Astrocyte (in vitro differentiated cells and primary cell): ENCODE measurements at regions not wholly inside any gene's neighbourhood (a gene's known extent, or its start where the extent isn't known, plus 50 kb on each side); places are given as distances from the start of the nearest gene placed in this dataset.
A peak's percentile ranks its signal among the peaks of the same experiment; 100 is the strongest.

Source experiments
- DNase-seq: peaks from one replicate; pipeline ENCODE4 v3.0.0-alpha.2; 2010; ENCODE audit warnings: low read depth
- FAIRE-seq: peaks from 2 replicates; lab custom pipeline; 2011; peaks lifted over from hg19 to GRCh38; lab: Jason Lieb, UNC
- H2AFZ ChIP-seq: 2 replicates; pipeline ENCODE4 v1.6.0; 2012; ENCODE audit warnings: low read depth, low read length, inconsistent platforms
- H3K27ac ChIP-seq: 2 replicates; pipeline ENCODE4 v1.5.1; 2011; ENCODE audit warnings: low read depth, low read length, inconsistent platforms
- H3K27me3 ChIP-seq: 2 replicates; pipeline ENCODE4 v1.6.0; 2011; ENCODE audit warnings: low read length, inconsistent platforms; ENCODE audit not compliant: insufficient read depth
- H3K36me3 ChIP-seq: 2 replicates; pipeline ENCODE4 v1.5.1; 2011; ENCODE audit warnings: low read length, inconsistent platforms; ENCODE audit not compliant: insufficient read depth
- H3K4me1 ChIP-seq: 2 replicates; pipeline ENCODE4 v1.5.1; 2011; ENCODE audit warnings: low read length, inconsistent platforms; ENCODE audit not compliant: insufficient read depth
- H3K4me2 ChIP-seq: 2 replicates; pipeline ENCODE4 v1.6.0; 2012; ENCODE audit warnings: low read length, inconsistent platforms
- H3K4me3 ChIP-seq: 2 replicates; pipeline ENCODE4 v1.5.1; 2011; ENCODE audit warnings: low read depth, mild to moderate bottlenecking, low read length, inconsistent platforms; ENCODE audit not compliant: insufficient read depth
- H3K79me2 ChIP-seq: 2 replicates; pipeline ENCODE4 v1.6.0; 2012; ENCODE audit warnings: mild to moderate bottlenecking, low read length, inconsistent platforms; ENCODE audit not compliant: insufficient read depth
- H3K9ac ChIP-seq: 2 replicates; pipeline ENCODE4 v1.6.0; 2012; ENCODE audit warnings: mild to moderate bottlenecking, low read length, inconsistent platforms
- H3K9me3 ChIP-seq: 2 replicates; pipeline ENCODE4 v1.5.1; 2012; ENCODE audit warnings: low read depth, mild to moderate bottlenecking, low read length, inconsistent platforms; ENCODE audit not compliant: insufficient read depth
- H4K20me1 ChIP-seq: 2 replicates; pipeline ENCODE4 v1.6.0; 2012; ENCODE audit warnings: low read length, inconsistent platforms; ENCODE audit not compliant: insufficient read depth
- H3K27ac Mint-ChIP-seq: one replicate; pipeline ENCODE4 v1.8.0; 2021; ENCODE audit warnings: mild to moderate bottlenecking, mixed read lengths; ENCODE audit not compliant: unreplicated experiment
- H3K27me3 Mint-ChIP-seq: one replicate; pipeline ENCODE4 v1.8.0; 2021; ENCODE audit warnings: low read depth, mixed read lengths; ENCODE audit not compliant: unreplicated experiment
- H3K36me3 Mint-ChIP-seq: one replicate; pipeline ENCODE4 v1.8.0; 2021; ENCODE audit warnings: low read depth, mixed read lengths; ENCODE audit not compliant: unreplicated experiment
- H3K4me1 Mint-ChIP-seq: one replicate; pipeline ENCODE4 v1.8.0; 2021; ENCODE audit warnings: low read depth, mixed read lengths; ENCODE audit not compliant: unreplicated experiment
- H3K4me3 Mint-ChIP-seq: one replicate; pipeline ENCODE4 v1.8.0; 2021; ENCODE audit warnings: mild to moderate bottlenecking, moderate library complexity, mixed read lengths; ENCODE audit not compliant: unreplicated experiment
- H3K9me3 Mint-ChIP-seq: one replicate; pipeline ENCODE4 v1.8.0; 2021; ENCODE audit warnings: mild to moderate bottlenecking, mixed read lengths; ENCODE audit not compliant: unreplicated experiment
- CTCF ChIP-seq: IDR thresholded peaks from 2 replicates; pipeline ENCODE4 v1.5.1; 2011; ENCODE audit warnings: low read depth, mild to moderate bottlenecking, inconsistent platforms, low read length, moderate library complexity; ENCODE audit not compliant: insufficient read depth
- EZH2 ChIP-seq: IDR thresholded peaks from 2 replicates; pipeline ENCODE4 v1.6.1; 2012; ENCODE audit warnings: mild to moderate bottlenecking, low read length, inconsistent platforms; ENCODE audit not compliant: insufficient read depth

- FAIRE-seq, result no peak
- H3K36me3 Mint-ChIP-seq, result peaks cover 2% of the 10 kb centered on the region
- H4K20me1 ChIP-seq, result no peaks in the 10 kb centered on the region
- H2AFZ ChIP-seq, result peak overlapping the region; percentile 21
- no peaks in the 10 kb centered on the region for H3K27me3 ChIP-seq
- DNase-seq, result peak; percentile 20
- H3K79me2 ChIP-seq, result no peaks in the 10 kb centered on the region
- peaks cover 7% of the 10 kb centered on the region for H3K27me3 Mint-ChIP-seq
- peak overlapping the region; percentile 76 for H3K4me2 ChIP-seq
- peaks cover 4% of the 10 kb centered on the region for H3K4me1 ChIP-seq
- H3K36me3 ChIP-seq, result no peaks in the 10 kb centered on the region
- no peak overlapping the region for H3K4me3 Mint-ChIP-seq
- no peak overlapping the region for H3K9ac ChIP-seq
- peaks cover 5% of the 10 kb centered on the region for H3K9me3 Mint-ChIP-seq
- no peak overlapping the region for H3K4me3 ChIP-seq
- TF ChIP-seq CTCF (no peak), EZH2 (no peak)
- peaks cover 4% of the 10 kb centered on the region for H3K4me1 Mint-ChIP-seq
- no peaks in the 10 kb centered on the region for H3K9me3 ChIP-seq
- no peak overlapping the region for H3K27ac Mint-ChIP-seq
- no peak overlapping the region for H3K27ac ChIP-seq
Measured at GRCh38 chr13:26881154-26881553, 120.6 kb upstream of the GPR12 start.

- Mint-ChIP-seq H3K4me1 (peaks cover 4% of the 10 kb centered on the region), H3K27ac (no peak overlapping the region), H3K9me3 (peaks cover 5% of the 10 kb centered on the region), H3K27me3 (peaks cover 7% of the 10 kb centered on the region), H3K36me3 (peaks cover 2% of the 10 kb centered on the region), H3K4me3 (no peak overlapping the region)
- Histone ChIP-seq H2AFZ (peak overlapping the region; percentile 21), H3K9me3 (no peaks in the 10 kb centered on the region), H3K4me3 (no peak overlapping the region), H3K27me3 (no peaks in the 10 kb centered on the region), H3K79me2 (no peaks in the 10 kb centered on the region), H3K27ac (no peak overlapping the region), H3K9ac (no peak overlapping the region), H3K36me3 (no peaks in the 10 kb centered on the region), H3K4me1 (peaks cover 4% of the 10 kb centered on the region), H4K20me1 (no peaks in the 10 kb centered on the region), H3K4me2 (peak overlapping the region; percentile 76)
- TF ChIP-seq EZH2 (no peak), CTCF (no peak)
- no peak for FAIRE-seq
- no peak for DNase-seq
Measured at GRCh38 chr13:26880735-26881134, 120.1 kb upstream of the GPR12 start.

- no peaks in the 10 kb centered on the region for H3K36me3 ChIP-seq
- no peak overlapping the region for H3K27ac Mint-ChIP-seq
- H3K4me3 ChIP-seq, result no peak overlapping the region
- no peak overlapping the region for H3K9ac ChIP-seq
- no peaks in the 10 kb centered on the region for H3K79me2 ChIP-seq
- FAIRE-seq (no peak), DNase-seq (no peak)
- no peak overlapping the region for H3K4me3 Mint-ChIP-seq
- no peaks in the 10 kb centered on the region for H3K36me3 Mint-ChIP-seq
- H3K27me3 Mint-ChIP-seq, result peaks cover 11% of the 10 kb centered on the region
- H2AFZ ChIP-seq, result no peak overlapping the region
- H3K4me2 ChIP-seq, result no peak overlapping the region
- H4K20me1 ChIP-seq, result no peaks in the 10 kb centered on the region
- H3K27ac ChIP-seq, result no peak overlapping the region
- H3K9me3 Mint-ChIP-seq, result peaks cover 5% of the 10 kb centered on the region
- H3K27me3 ChIP-seq, result no peaks in the 10 kb centered on the region
- peaks cover 4% of the 10 kb centered on the region for H3K4me1 ChIP-seq
- H3K9me3 ChIP-seq, result no peaks in the 10 kb centered on the region
- no peak for TF ChIP-seq EZH2
- no peak for TF ChIP-seq CTCF
- H3K4me1 Mint-ChIP-seq, result peaks cover 4% of the 10 kb centered on the region
Measured at GRCh38 chr13:26878438-26878837, 117.9 kb upstream of the GPR12 start.
